HepG2 (cell line): ENCODE measurements at regions not wholly inside any gene's neighbourhood (a gene's known extent, or its start where the extent isn't known, plus 50 kb on each side); places are given as distances from the start of the nearest gene placed in this dataset.
A peak's percentile ranks its signal among the peaks of the same experiment; 100 is the strongest.

Experiments used
- ATAC-seq: fragments of 200-7000 bp; cut with Tn5 transposase; 3 replicates; pipeline ENCODE4 v1.9.1; 2020; ENCODE audit warnings: mild to moderate bottlenecking, moderate library complexity
- BruUV-seq: library from RNA; stranded (reverse); fragments of 400-500 nt; replicated peaks from 2 replicates; lab custom pipeline; 2021; lab: Mats Ljungman, UMichigan
- CTCF ChIA-PET: fragments of 300-600 bp; formaldehyde crosslinking; extraction: SDS; loops from one replicate; lab custom pipeline; 2021; ENCODE audit warnings: low total read pairs, inconsistent platforms, low intra/inter-chr PET ratio; lab: Yijun Ruan, JAX
- POLR2A ChIA-PET: fragments of 350-600 bp; sonication (Branson Sonifier 250); formaldehyde crosslinking; loops from one replicate; lab custom pipeline; 2020; ENCODE audit warnings: antibody characterized with exemption, inconsistent platforms; lab: Yijun Ruan, JAX
- DNase-seq: peaks from one replicate; pipeline ENCODE4 v3.0.0-alpha.2; 2015; ENCODE audit warnings: low spot score
- FAIRE-seq: peaks from 3 replicates; lab custom pipeline; 2011; peaks lifted over from hg19 to GRCh38; lab: Jason Lieb, UNC
- H2AFZ ChIP-seq: one replicate; pipeline ENCODE4 v1.6.1; 2011; ENCODE audit warnings: low read length, inconsistent platforms
- H3K27ac ChIP-seq: fragments of 300-600 bp; 3 replicates; pipeline ENCODE4 v1.8.0; 2011; ENCODE audit warnings: mixed run types, mild to moderate bottlenecking, mixed read lengths, low read length, inconsistent platforms; ENCODE audit not compliant: insufficient read depth; ENCODE audit errors: extremely low read length
- H3K27me3 ChIP-seq, 2 experiments: fragments of 200-600 bp in 1 of 2; 2 replicates in 1 of 2; 3 replicates in 1 of 2; pipeline versions ENCODE4 v1.6.0 to v1.8.0; 2011; ENCODE audit warnings: low read length in 2 of 2, mild to moderate bottlenecking in 2 of 2, moderate library complexity in 2 of 2, inconsistent platforms in 1 of 2; ENCODE audit not compliant: insufficient read depth in 2 of 2, control insufficient read depth in 1 of 2
- H3K36me3 ChIP-seq, 2 experiments: fragments of 200-600 bp in 1 of 2; replicated peaks in 1 of 2; 2 replicates in 1 of 2; 3 replicates in 1 of 2; pipeline versions ENCODE4 v1.5.1 to v1.8.0; 2011; ENCODE audit warnings: low read length in 2 of 2, inconsistent platforms in 1 of 2; ENCODE audit not compliant: insufficient read depth in 2 of 2, control insufficient read depth in 1 of 2
- H3K4me1 ChIP-seq: 2 replicates; pipeline ENCODE4 v1.5.1; 2012; ENCODE audit warnings: low read length, inconsistent platforms; ENCODE audit not compliant: insufficient read depth
- H3K4me2 ChIP-seq: 2 replicates; pipeline ENCODE4 v1.6.0; 2011; ENCODE audit warnings: low read depth, low read length, inconsistent platforms
- H3K4me3 ChIP-seq, 3 experiments: fragments of 200-600 bp in 1 of 3; sonication (generic), shearing (Covaris generic) in 1 of 3; replicated peaks in 1 of 3; 2 replicates each; pipeline ENCODE4 v1.5.1; 2011 to 2016; ENCODE audit warnings: low read length in 3 of 3, inconsistent platforms in 2 of 3, low read depth in 2 of 3, mild to moderate bottlenecking in 2 of 3, control low read depth in 1 of 3, mixed read lengths in 1 of 3; ENCODE audit not compliant: insufficient read depth in 1 of 3
- H3K79me2 ChIP-seq: one replicate; pipeline ENCODE4 v1.6.1; 2011; ENCODE audit warnings: low read length, inconsistent platforms; ENCODE audit not compliant: insufficient read depth
- H3K9ac ChIP-seq: 2 replicates; pipeline ENCODE4 v1.6.0; 2011; ENCODE audit warnings: mild to moderate bottlenecking, low read depth, low read length, inconsistent platforms; ENCODE audit not compliant: insufficient read depth
- H3K9me3 ChIP-seq: 2 replicates; pipeline ENCODE4 v1.5.1; 2012; ENCODE audit warnings: mild to moderate bottlenecking, low read length
- H4K20me1 ChIP-seq: 2 replicates; pipeline ENCODE4 v1.6.0; 2011; ENCODE audit warnings: inconsistent platforms, mild to moderate bottlenecking, low read length, moderate library complexity; ENCODE audit not compliant: insufficient read depth
- ERF ChIP-seq: IDR thresholded peaks from 2 replicates; pipeline ENCODE4 v1.6.1; 2018; ENCODE audit warnings: missing biosample characterization, missing genetic modification reagents
- FOXA1 ChIP-seq, 2 experiments: fragments of 450-650 bp in 1 of 2; sonication (generic) in 1 of 2; formaldehyde crosslinking in 1 of 2; IDR thresholded peaks; 2 replicates each; pipeline versions ENCODE4 v1.4.0 to v1.6.1; 2016 to 2020; ENCODE audit warnings: missing genetic modification reagents in 1 of 2
- MATR3 ChIP-seq: sonication (generic); formaldehyde crosslinking; IDR thresholded peaks from 2 replicates; pipeline ENCODE4 v1.4.0; 2020; ENCODE audit warnings: missing genetic modification reagents
- MEF2D ChIP-seq: sonication (generic); formaldehyde crosslinking; IDR thresholded peaks from 2 replicates; pipeline ENCODE4 v1.5.1; 2020; ENCODE audit warnings: mild to moderate bottlenecking, missing genetic modification reagents
- ZNF329 ChIP-seq: sonication (generic); formaldehyde crosslinking; IDR thresholded peaks from 2 replicates; pipeline ENCODE4 v1.9.0; 2021; ENCODE audit warnings: low read depth, mild to moderate bottlenecking, missing genetic modification reagents
- WGBS: methylation state at CpG from one replicate; pipeline ENCODE4 v1.1.6; 2017; ENCODE audit warnings: low lambda C conversion rate; 5-methylcytosine and 5-hydroxymethylcytosine counted together
- in situ Hi-C: cut with HindIII; loops from 2 replicates; pipeline ENCODE4 v1.10.0; 2017; ENCODE audit warnings: low pct_unique_long_range_greater_than_20kb; ENCODE audit not compliant: extremely low pct_ligation_motif_present
- intact Hi-C: fragments of 100-400 bp; cut with micrococcal nuclease; formaldehyde crosslinking; loops from one replicate; pipeline ENCODE4 v1.10.0; 2022; ENCODE audit not compliant: unreplicated experiment
- TF ChIP-seq, protein P1 (sequence below): sonication (generic); formaldehyde crosslinking; IDR thresholded peaks from 2 replicates; pipeline ENCODE4 v1.4.0; 2020; ENCODE audit warnings: missing genetic modification reagents
- TF ChIP-seq, protein P2 (sequence below): IDR thresholded peaks from 2 replicates; pipeline ENCODE4 v1.6.1; 2016; ENCODE audit warnings: mild to moderate bottlenecking, missing biosample characterization, missing genetic modification reagents

DNA sequence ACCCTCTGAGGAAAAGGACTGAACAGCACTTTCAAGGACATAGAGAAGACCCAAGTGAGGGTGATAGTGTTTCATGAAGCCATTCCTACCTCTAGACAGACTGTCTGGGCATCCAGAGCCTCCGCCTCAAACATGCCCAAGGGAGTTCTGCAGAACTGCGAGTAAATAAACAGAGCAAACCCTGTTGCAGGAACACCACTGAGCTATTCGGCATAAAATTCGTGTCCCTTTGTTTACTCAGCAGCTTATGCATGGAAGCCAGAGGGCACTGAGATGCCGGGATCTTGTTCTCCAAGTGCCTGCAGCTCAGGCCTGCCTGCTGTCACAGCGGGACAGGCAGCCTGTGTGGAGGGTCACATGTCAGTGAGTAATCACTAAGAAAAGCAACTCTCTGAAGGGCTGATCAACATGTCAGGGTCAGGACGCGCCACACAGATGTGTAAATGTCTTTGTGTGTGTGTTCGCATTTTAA is 164.9 kb upstream of the HEY2 start:
- Histone ChIP-seq H3K27me3 (no peaks in the 10 kb centered on the region), H3K4me2 (no peak overlapping the region), H3K79me2 (no peaks in the 10 kb centered on the region), H3K9me3 (no peaks in the 10 kb centered on the region), H3K27ac (no peak overlapping the region), H4K20me1 (no peaks in the 10 kb centered on the region), H2AFZ (no peak overlapping the region), H3K4me1 (no peaks in the 10 kb centered on the region), H3K9ac (no peak overlapping the region), H3K36me3 (no peaks in the 10 kb centered on the region), H3K4me3 (no peak overlapping the region)
- POLR2A ChIA-PET, result no interaction called here
- BruUV-seq, result no TSS peak
- CTCF ChIA-PET, result no interaction called here
- ATAC-seq, result peak; percentile 42; the same call in 2 of the 3 replicates
- WGBS, result 28% methylated on average over 9 of the region's 9 CpGs
- intact Hi-C loops, result no loop called here
- in situ Hi-C loops, result no loop called here
- no peak for DNase-seq
- TF ChIP-seq FOXA1 (IDR thresholded peaks at IDR 0.05), result no peak
- 0 out of 2 replicates have a peak, but pooled peaks have one; percentile 10 for TF ChIP-seq FOXA1 (CRISPR knock-in tag; IDR thresholded peaks at IDR 0.05)
- TF ChIP-seq, protein P1, sequence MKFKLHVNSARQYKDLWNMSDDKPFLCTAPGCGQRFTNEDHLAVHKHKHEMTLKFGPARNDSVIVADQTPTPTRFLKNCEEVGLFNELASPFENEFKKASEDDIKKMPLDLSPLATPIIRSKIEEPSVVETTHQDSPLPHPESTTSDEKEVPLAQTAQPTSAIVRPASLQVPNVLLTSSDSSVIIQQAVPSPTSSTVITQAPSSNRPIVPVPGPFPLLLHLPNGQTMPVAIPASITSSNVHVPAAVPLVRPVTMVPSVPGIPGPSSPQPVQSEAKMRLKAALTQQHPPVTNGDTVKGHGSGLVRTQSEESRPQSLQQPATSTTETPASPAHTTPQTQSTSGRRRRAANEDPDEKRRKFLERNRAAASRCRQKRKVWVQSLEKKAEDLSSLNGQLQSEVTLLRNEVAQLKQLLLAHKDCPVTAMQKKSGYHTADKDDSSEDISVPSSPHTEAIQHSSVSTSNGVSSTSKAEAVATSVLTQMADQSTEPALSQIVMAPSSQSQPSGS (CRISPR knock-in tag), result no peak
- no peak for FAIRE-seq

DNA sequence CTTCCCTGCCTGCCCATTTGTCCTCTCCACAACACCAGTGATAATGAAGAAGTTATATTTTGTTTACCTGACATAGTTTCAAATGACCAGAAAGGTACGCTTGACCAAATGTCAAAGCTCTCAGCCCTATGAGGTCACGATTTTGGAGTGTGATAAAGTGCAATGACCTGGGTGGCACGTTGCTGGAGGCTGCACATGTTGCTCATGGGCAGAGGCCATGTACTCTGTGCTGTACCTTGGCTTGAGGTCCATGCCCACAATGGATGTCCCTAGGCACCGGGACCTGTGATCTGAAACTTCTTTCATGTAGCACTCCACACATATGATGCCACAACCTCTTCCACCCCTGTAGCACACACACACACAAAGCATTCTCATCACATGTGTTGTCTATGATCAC is 164.0 kb upstream of the HEY2 start:
- no peak for DNase-seq
- POLR2A ChIA-PET, result no interaction called here

More for the DNA sequence above, 164.0 kb upstream of the HEY2 start:
- no peak overlapping the region for H2AFZ ChIP-seq
- intact Hi-C loops (no loop called here), in situ Hi-C loops (no loop called here)
- H3K4me2 ChIP-seq, result no peak overlapping the region
- ATAC-seq (no peak), FAIRE-seq (no peak)
- H3K9me3 ChIP-seq, result no peaks in the 10 kb centered on the region
- no peaks in the 10 kb centered on the region for H3K79me2 ChIP-seq
- TF ChIP-seq ZNF329 (CRISPR knock-in tag) (no peak), MEF2D (no peak), ERF (no peak), MATR3 (CRISPR knock-in tag) (no peak)
- TF ChIP-seq, protein P2, sequence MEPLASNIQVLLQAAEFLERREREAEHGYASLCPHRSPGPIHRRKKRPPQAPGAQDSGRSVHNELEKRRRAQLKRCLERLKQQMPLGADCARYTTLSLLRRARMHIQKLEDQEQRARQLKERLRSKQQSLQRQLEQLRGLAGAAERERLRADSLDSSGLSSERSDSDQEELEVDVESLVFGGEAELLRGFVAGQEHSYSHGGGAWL (CRISPR knock-in tag), result no peak
- no peak overlapping the region for H3K9ac ChIP-seq
- no peaks in the 10 kb centered on the region for H3K36me3 ChIP-seq
- no peaks in the 10 kb centered on the region for H3K4me1 ChIP-seq
- BruUV-seq, result no TSS peak
- 15% methylated on average over 4 of the region's 4 CpGs for WGBS
- no peaks in the 10 kb centered on the region for H4K20me1 ChIP-seq
- H3K4me3 ChIP-seq, result no peak overlapping the region
- CTCF ChIA-PET, result no interaction called here
- no peak overlapping the region for H3K27ac ChIP-seq
- no peaks in the 10 kb centered on the region for H3K27me3 ChIP-seq
